Mucosa of rectum (tissue), 2 donors: ENCODE measurements at regions not wholly inside any gene's neighbourhood (a gene's known extent, or its start where the extent isn't known, plus 50 kb on each side); places are given as distances from the start of the nearest gene placed in this dataset.

Experiments
- H3K27ac ChIP-seq, 2 donors: one replicate each; pipeline ENCODE4 v1.7.0; 2013; ENCODE audit warnings: inconsistent platforms in 2 of 2, low read depth in 2 of 2, low read length in 2 of 2
- H3K27me3 ChIP-seq, 2 donors: one replicate each; pipeline ENCODE4 v1.7.0; 2013; ENCODE audit warnings: low read length in 2 of 2; ENCODE audit not compliant: control insufficient read depth in 2 of 2, insufficient read depth in 2 of 2
- H3K36me3 ChIP-seq, 2 donors: one replicate each; pipeline ENCODE4 v1.7.0; 2013; ENCODE audit warnings: low read length in 2 of 2; ENCODE audit not compliant: control insufficient read depth in 2 of 2, insufficient read depth in 2 of 2
- H3K4me1 ChIP-seq, 2 donors: one replicate each; pipeline ENCODE4 v1.7.0; 2013; ENCODE audit warnings: low read length in 2 of 2, mild to moderate bottlenecking in 1 of 2; ENCODE audit not compliant: control insufficient read depth in 2 of 2, insufficient read depth in 2 of 2
- H3K4me3 ChIP-seq, 2 donors: one replicate each; pipeline ENCODE4 v1.7.0; 2013; ENCODE audit warnings: low read length in 2 of 2
- H3K9ac ChIP-seq, 2 donors: one replicate each; pipeline ENCODE4 v1.7.0; 2013; ENCODE audit warnings: low read length in 2 of 2, low read depth in 1 of 2, mild to moderate bottlenecking in 1 of 2
- H3K9me3 ChIP-seq, 2 donors: one replicate each; pipeline ENCODE4 v1.7.0; 2013; ENCODE audit warnings: low read length in 2 of 2; ENCODE audit not compliant: control insufficient read depth in 2 of 2
- donor health status: healthy.
- donor health status: Normal muscosa, but diverticular disease.

GRCh38 chr11:32200136-32200847 is 109.4 kb downstream of the RCN1 start:
- Histone ChIP-seq H3K9me3 (no peaks in the 10 kb centered on the region), H3K4me1 (no peaks in the 10 kb centered on the region)

GRCh38 chr11:32204751-32205150 is 113.9 kb downstream of the RCN1 start:
- H3K9ac ChIP-seq, result no peak overlapping the region

More at GRCh38 chr11:32200136-32200847, 109.4 kb downstream of the RCN1 start:
- Histone ChIP-seq H3K36me3 (no peaks in the 10 kb centered on the region), H3K4me3 (no peak overlapping the region), H3K27ac (no peak overlapping the region), H3K9ac (no peak overlapping the region), H3K27me3 (no peaks in the 10 kb centered on the region)

GRCh38 chr11:32210556-32210955 is 119.7 kb downstream of the RCN1 start:
- Histone ChIP-seq H3K9me3 (no peaks in the 10 kb centered on the region), H3K27ac (no peak overlapping the region), H3K4me3 (no peak overlapping the region), H3K4me1 (no peaks in the 10 kb centered on the region), H3K9ac (no peak overlapping the region), H3K36me3 (no peaks in the 10 kb centered on the region), H3K27me3 (no peaks in the 10 kb centered on the region)

More at GRCh38 chr11:32204751-32205150, 113.9 kb downstream of the RCN1 start:
- H3K27ac ChIP-seq, result no peak overlapping the region
- no peaks in the 10 kb centered on the region for H3K9me3 ChIP-seq
- no peaks in the 10 kb centered on the region for H3K27me3 ChIP-seq
- H3K4me1 ChIP-seq, result no peaks in the 10 kb centered on the region
- no peaks in the 10 kb centered on the region for H3K36me3 ChIP-seq
- no peak overlapping the region for H3K4me3 ChIP-seq

- H3K9me3 ChIP-seq, result no peaks in the 10 kb centered on the region
- H3K27ac ChIP-seq, result no peak overlapping the region
- H3K36me3 ChIP-seq, result no peaks in the 10 kb centered on the region
- no peak overlapping the region for H3K4me3 ChIP-seq
- H3K27me3 ChIP-seq, result no peaks in the 10 kb centered on the region
- no peak overlapping the region for H3K9ac ChIP-seq
- H3K4me1 ChIP-seq, result no peaks in the 10 kb centered on the region
These were observed 122.3 kb downstream of the RCN1 start for GRCh38 chr11:32213223-32213622.

GRCh38 chr11:32215157-32215556 is 124.3 kb downstream of the RCN1 start:
- Histone ChIP-seq H3K4me3 (no peak overlapping the region), H3K36me3 (no peaks in the 10 kb centered on the region), H3K27me3 (no peaks in the 10 kb centered on the region), H3K9me3 (no peaks in the 10 kb centered on the region), H3K4me1 (no peaks in the 10 kb centered on the region), H3K27ac (no peak overlapping the region), H3K9ac (no peak overlapping the region)

- H3K36me3 ChIP-seq, result no peaks in the 10 kb centered on the region
- no peaks in the 10 kb centered on the region for H3K4me1 ChIP-seq
- no peaks in the 10 kb centered on the region for H3K9me3 ChIP-seq
- H3K27ac ChIP-seq, result no peak overlapping the region
- H3K9ac ChIP-seq, result no peak overlapping the region
- H3K4me3 ChIP-seq, result no peak overlapping the region
- H3K27me3 ChIP-seq, result no peaks in the 10 kb centered on the region
These were observed 125.9 kb downstream of the RCN1 start for GRCh38 chr11:32216749-32217148.

- Histone ChIP-seq H3K27me3 (no peaks in the 10 kb centered on the region), H3K9me3 (no peaks in the 10 kb centered on the region), H3K27ac (no peak overlapping the region)
These were observed 128.4 kb downstream of the RCN1 start for GRCh38 chr11:32219320-32219719.

GRCh38 chr11:32221476-32222032 is 130.7 kb downstream of the RCN1 start:
- no peak overlapping the region for H3K9ac ChIP-seq
- H3K4me1 ChIP-seq, result no peaks in the 10 kb centered on the region
- no peak overlapping the region for H3K27ac ChIP-seq
- no peaks in the 10 kb centered on the region for H3K9me3 ChIP-seq
- no peaks in the 10 kb centered on the region for H3K36me3 ChIP-seq
- H3K4me3 ChIP-seq, result no peak overlapping the region
- no peaks in the 10 kb centered on the region for H3K27me3 ChIP-seq

More at GRCh38 chr11:32219320-32219719, 128.4 kb downstream of the RCN1 start:
- no peak overlapping the region for H3K9ac ChIP-seq
- H3K4me3 ChIP-seq, result no peak overlapping the region
- no peaks in the 10 kb centered on the region for H3K4me1 ChIP-seq
- no peaks in the 10 kb centered on the region for H3K36me3 ChIP-seq

GRCh38 chr11:32224580-32224979 is 133.7 kb downstream of the RCN1 start:
- H3K27me3 ChIP-seq, result no peaks in the 10 kb centered on the region
- no peak overlapping the region for H3K9ac ChIP-seq
- no peak overlapping the region for H3K4me3 ChIP-seq
- H3K27ac ChIP-seq, result no peak overlapping the region
- H3K4me1 ChIP-seq, result no peaks in the 10 kb centered on the region
- H3K36me3 ChIP-seq, result no peaks in the 10 kb centered on the region
- H3K9me3 ChIP-seq, result no peaks in the 10 kb centered on the region

- no peak overlapping the region for H3K9ac ChIP-seq
- H3K27ac ChIP-seq, result no peak overlapping the region
- H3K36me3 ChIP-seq, result no peaks in the 10 kb centered on the region
- no peaks in the 10 kb centered on the region for H3K9me3 ChIP-seq
- H3K27me3 ChIP-seq, result no peaks in the 10 kb centered on the region
- no peak overlapping the region for H3K4me3 ChIP-seq
- H3K4me1 ChIP-seq, result no peaks in the 10 kb centered on the region
These were observed 134.9 kb downstream of the RCN1 start for GRCh38 chr11:32225571-32226285.
